RPMI7951 (cell line): ENCODE measurements at regions not wholly inside any gene's neighbourhood (a gene's known extent, or its start where the extent isn't known, plus 50 kb on each side); places are given as distances from the start of the nearest gene placed in this dataset.
"Not testable (repeated sequence)": the region's sequence is repeated elsewhere in the genome, so short reads cannot be mapped to it uniquely, and the experiment has no call there.

Experiments
- DNase-seq: peaks from one replicate; pipeline ENCODE4 v3.0.0-alpha.2; 2012; ENCODE audit warnings: low read depth

DNA sequence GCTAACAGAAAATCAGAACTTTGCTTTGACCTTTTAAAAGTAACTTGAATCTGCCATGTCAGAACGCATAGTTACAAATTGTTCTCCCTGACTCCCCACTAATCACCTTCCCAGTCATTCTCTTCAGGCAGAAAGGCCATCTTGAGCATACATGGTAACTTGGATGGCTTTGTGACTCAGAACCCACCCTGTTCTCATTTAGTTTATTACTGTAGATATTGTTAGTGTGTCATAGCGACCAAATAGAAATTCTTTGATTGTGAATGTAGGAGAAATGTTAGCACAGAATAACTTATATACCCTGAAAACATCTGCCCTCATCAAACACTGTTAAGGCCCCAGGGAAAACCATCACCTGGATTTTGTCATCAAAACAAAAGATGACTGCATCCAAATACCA lies 382.0 kb downstream of the MAGEB5 start:
- DNase-seq, result no peak

DNA sequence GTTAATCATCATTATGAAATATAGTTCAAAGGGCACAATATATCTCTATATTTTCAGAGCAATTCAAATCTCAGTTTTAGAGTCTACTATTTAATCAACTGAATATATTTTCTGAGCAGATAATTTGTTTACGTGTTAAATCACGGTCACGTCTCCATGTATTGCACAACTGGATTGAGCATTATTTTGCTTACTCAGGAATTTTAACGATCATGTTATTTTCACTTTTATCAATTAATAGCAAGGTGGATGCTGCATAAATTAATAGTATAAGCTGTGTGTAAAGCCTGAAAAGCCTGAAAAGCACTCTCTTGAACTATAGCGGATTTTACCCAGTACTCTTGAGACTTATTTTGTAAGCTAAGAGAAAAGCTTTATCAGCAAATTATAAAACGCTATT lies 374.9 kb downstream of the MAGEB5 start:
- DNase-seq, result no peak

DNA sequence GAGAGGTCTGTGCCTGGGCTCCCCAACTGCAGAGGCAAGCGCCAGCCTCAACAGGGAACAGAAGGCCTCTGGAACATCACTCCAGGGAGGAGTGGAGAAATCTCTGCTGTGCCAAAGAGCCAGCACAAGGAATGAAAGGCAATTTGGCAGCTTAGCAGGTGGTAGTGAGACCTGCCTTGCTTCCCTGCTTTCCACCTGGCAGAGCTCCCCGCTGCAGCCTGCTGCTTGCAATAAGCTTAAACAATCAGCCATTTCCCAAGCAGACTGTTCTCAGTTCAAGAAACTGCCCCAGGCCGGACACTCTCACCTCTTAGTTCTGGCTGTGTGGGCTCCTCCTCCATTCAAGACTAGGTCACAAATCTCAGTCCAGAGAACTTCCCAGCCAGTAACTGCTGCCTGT lies 370.6 kb downstream of the MAGEB5 start:
- DNase-seq, result no peak

DNA sequence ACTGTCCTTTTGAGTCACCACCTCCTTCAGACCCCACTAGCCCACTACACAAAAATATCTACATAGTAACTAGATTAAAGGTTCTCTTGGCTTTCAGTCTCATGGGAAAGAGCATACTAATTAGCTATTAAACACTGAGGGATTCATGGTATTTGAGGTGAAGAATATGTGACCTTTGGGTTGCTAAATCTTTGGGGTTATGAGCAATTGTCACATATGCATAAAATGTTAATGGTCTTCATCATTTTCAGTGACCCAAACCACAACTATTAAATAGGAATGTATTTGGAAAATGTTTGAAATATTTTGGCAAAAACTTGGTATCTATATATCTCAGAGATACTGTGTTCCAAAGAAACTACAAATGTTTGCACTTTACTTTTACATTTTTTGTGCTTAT lies 365.1 kb downstream of the MAGEB5 start:
- DNase-seq, result no peak

DNA sequence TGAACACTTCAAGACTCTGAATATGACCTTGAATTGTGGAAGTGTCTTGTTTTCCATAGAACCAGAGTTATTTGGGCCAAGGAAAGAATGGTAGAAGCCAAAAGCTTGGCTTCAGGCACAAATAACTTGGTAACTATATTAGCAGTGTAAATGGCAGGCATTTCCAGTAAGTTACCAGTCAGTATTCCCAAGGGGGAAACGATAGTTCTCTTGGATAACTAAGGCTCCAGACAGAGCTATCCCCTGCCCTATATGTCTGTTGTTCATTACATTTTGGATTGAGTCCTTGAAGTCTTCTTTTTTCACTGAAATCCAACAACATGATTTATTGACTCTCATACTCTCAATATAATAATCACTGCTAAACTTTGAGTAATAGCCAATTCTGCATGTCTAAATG lies 364.1 kb downstream of the MAGEB5 start:
- DNase-seq, result no peak

DNA sequence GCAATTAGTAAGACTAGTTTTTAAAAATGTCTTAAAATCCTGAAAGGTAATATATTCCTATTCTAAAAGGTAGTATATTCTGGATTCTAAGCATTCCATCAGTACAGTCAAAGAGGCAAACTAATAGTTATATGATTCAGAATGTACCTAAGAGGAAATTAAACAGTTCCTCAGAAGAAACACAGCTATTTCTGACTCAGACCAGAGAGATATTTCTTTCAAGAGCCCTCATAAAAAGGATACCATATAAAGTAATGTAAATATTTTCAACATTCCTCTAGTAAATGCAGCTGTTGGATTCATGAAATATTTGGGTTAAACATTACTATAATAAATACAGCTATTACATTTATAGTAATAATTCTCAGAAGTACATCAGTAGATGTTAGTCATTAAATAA lies 358.3 kb downstream of the MAGEB5 start:
- no peak for DNase-seq

DNA sequence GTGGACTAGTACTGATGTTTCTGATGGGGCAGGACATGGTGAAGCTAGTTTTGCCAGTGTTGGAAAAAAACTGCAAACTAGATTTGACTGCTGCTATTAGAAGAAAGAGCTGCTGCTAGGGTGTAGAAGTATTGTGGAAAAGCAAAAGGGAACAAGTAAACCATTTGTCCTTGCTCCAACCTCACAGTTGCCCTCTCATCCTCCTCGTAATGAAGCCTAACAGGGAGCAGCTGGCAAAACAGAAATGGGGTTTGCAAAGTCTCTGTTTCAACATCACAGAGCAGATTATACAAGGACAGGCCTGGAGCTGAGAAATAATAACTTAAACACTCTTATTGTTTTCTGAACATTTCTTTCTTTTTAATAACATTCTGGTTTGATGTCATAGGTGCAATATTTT lies 346.2 kb downstream of the MAGEB5 start:
- no peak for DNase-seq

DNA sequence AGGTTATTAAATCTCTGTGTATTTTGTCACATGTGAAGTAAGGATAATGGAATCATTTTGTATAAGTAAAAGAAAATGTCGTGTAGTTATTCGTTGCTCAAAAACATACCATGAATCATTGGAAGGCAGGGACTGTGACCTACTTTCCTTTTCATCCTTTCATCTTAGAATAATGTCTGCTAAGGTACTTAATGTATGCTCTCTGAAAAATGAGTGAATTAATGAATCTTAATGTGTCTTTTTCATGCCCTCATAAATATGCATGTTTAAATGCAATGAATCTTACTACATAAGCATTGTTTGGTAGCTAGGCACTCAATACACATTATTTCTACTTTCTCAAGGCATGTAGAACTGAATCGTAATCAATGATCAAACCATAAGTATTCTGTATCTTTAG lies 343.9 kb downstream of the MAGEB5 start:
- no peak for DNase-seq

DNA sequence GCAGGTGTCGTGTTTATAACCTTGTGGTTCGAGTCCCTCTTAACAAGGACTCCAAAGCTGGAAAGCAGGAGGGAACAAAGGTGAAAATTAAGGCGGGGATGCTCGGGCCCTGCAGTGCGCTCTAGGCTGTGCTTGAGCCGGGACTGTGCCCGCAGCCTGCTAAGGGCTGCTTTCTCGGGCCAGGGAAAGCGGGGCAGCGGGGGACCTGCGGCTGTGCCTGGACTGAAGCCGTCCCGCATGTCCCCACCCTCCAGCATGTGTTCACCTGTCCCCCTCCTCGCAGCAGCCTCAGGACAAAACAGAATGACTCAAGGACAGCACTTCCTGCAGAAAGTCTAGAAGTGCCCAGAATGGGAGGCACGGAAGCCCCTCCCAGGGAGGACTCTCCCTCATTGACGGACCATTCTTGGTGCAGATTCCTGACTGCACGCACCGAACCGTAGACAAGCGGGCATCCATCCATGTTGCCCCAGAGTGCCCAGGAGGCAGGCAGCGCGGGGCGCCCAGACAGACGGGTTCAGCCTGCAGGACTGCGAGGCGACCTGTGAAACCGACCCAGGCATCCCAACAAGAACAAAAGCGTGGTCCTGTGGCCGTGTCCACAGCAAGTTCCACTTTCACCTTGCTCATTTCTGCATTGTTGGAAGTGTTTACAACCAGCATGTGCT lies 342.9 kb downstream of the MAGEB5 start:
- DNase-seq, result no peak

DNA sequence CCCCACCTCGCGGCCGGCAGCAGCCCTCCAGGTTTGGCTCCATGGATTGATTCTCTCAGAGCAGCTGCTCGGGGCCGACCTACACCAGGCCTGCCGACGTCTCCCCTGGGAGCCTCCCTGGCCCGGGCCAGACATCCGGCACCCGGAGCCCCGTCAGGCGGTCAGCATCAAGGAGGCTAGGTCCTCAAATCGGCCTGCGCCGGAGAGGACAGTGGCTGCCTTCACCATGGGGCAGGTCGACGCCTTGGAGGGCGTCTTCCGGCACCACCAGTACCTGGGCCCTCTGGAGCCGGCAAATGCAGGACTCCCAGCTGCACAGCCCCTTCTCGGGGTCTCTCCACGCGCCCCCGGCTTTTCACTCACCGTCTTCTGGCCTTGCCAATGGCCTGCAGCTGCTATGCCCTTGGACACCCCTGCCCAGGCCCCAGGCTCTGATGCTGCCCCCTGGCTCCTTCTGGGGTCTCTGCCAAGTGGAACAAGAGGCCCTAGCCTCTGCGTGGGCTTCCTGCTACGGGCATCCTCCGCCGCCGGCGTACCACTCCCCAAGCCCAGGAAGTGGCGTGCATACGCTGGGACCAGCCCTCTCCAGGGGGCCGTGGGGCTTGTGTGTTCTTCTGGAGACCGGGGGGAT lies 341.8 kb downstream of the MAGEB5 start:
- no peak for DNase-seq

DNA sequence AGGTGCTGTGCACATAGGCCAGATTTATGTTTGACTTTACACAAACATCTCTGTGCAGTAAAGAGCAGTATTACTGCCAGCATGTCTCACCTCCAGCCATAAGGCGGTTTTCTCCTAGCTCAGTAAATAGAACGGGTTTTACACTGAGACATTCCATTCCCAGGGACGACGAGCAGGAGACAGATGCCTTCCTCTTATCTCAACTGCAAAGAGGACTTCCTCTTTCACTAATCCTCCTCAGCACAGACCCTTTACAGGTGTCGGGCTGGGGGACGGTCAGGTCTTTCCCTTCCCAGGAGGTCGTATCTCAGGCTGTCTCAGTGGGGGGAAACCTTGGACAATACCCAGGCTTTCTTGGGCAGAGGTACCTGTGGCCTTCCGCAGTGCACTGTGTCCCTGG lies 309.8 kb downstream of the MAGEB5 start:
- DNase-seq, result not testable (repeated sequence)

DNA sequence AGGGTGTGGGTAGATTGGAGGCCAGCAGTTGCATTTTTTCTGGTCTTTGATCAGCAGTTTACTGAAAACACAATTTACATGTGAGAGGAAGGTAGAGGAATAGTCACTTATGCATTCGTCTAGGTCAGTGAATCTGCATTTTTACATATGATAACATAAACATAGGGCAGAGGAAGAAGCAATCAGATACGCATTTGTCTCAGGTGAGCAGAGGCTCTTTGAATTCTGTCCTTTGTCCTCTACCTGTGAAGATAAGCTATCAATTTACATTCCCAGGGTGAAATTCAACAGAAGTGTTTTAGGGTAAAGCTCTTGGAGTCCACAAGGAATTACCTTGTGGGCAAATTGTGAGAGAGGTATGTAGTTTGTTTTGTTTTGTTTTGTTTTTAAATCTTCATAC lies 306.5 kb downstream of the MAGEB5 start:
- no peak for DNase-seq

DNA sequence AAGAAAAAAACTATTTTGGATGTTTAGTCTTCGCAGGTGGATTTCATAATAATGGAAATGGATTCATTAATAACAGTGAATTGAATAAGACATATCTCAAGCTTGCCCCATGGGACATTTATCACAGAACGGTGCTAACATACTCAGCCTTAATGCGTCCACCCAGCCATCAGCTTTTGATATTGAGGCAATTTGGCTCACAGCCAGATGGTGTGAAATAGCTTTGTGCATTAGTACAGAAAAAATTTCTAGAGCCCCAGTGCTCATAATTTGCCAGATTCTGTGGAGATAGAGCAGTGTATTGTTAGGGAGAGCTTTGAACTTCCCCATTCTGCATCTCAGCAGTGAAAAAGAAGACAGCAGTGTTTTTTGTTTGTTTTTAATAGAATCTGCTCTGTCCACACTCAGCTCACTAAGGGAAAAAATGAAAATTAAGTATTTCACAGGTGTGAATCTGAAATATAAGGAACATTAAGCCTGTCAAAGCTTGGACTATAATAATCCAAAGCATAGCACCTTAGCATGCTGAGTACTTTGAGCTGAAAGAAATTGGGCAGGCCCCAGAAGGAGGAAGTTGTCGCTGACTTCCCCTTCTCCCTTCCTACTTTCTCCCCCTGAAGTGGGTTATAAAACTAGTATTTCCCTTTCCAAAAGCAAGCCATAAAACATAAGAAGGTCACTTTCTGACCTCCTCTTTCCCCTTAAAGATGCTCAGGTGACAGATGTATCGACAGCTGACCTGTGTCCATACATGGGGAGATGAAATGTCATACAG lies 295.8 kb downstream of the MAGEB5 start:
- no peak for DNase-seq

DNA sequence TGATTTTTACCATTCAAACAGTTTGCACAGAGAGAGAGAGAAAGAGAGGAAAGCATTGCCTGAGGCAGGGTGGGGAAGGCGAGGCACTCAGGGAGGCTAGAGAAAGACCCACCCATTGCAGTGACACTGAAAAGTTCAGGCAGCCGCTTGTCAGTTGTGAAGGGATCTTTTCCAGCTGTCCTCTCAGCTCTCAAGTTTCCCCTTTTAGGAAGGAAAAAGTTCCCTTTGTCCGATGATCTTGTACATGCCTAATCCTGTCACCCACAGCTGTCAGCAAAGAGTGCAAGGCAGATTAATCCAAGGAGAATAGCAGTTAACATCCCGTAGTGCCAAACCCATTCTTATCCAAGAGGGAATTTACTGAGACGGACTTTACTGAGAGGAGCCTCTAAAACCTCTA lies 255.0 kb downstream of the MAGEB5 start:
- no peak for DNase-seq

DNA sequence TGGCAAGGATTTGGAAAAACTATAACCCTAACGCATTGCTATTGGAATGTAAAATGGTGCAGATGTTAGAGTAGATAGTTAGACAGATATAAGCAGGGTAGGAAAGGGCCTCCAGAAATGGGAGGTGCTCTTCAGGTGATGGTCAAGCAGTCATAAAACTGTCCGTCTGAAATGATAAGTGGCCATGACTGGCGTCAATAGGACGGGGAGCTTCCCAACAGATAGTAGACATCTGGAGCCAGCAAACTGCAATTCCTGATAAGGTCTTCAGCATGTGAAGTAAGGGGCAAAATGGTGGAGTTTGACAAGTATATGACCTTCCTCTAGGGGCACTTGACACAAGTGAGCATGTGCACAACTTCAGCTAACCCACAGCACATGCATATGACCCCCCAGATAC lies 250.4 kb downstream of the MAGEB5 start:
- DNase-seq, result no peak

DNA sequence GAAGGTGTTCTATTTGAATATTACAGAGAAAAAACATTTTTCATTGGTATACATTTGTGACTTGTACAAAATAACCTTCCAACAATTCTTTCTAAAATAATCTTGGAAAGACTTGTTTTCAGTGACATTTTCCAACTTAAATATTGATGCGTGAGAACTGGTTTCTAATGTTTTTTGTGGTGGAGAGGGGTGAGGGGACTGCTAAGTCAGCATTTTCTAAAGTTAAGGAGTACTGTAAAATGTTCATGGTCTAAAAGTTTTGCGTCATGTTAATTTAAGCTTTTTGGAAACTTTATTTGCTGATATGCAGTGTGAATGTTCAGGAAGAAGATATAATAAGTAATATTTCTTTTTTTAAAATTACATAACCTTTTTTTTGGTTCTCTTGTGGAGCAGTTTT lies 229.3 kb downstream of the MAGEB5 start:
- DNase-seq, result no peak

DNA sequence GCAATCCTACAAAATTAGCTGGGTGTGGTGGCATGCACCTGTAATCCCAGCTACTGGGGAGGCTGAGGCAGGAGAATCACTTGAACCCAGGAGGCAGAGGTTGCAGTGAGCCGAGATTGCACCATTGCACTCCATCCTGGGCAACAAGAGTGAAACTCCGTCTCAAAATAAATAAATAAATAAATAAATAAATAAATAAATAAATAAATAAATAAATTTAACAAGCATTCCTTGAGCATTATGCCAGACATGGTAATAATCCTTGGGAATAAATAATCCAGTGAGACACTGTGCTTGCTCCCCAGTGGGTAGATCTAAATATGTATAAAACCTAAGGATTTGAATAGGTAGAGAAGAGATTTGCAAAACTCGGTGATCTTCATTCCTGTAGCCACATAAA lies 228.4 kb downstream of the MAGEB5 start:
- not testable (repeated sequence) for DNase-seq

DNA sequence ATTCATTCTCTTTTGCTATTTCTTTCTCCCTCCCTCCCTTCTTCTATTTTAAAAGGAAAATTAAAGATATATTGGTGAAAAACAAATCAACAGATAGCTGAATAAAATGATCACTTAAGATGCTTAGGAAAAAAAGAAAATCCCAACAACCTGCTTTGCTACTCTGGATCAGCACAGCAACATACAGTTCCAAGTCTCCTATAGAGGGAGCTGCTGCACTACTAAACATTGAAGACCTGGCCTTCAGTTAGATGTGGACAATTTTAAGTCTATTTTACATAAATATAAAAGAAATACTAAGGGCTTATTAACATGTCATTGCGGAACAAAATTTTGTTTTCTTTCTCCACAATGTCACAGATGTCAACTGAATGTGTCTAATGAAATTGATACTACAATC lies 226.4 kb downstream of the MAGEB5 start:
- no peak for DNase-seq

DNA sequence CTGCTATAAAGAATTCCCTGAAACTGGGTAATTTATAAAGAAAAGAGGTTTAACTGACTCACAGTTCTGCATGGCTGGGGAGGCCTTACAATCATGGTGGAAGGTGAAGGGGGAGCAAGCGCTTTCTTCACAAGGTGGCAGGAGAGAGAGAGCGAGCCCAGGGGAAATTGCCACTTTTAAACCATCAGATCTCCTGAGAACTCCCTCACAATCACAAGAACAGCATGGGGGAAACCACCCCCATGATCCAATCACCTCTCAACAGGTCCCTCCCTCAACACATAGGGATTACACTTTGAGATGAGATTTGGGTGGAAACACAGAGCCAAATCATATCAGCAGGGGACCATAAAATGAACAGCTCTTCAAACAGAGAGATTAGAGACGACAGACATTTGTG lies 198.6 kb downstream of the MAGEB5 start:
- DNase-seq, result no peak

DNA sequence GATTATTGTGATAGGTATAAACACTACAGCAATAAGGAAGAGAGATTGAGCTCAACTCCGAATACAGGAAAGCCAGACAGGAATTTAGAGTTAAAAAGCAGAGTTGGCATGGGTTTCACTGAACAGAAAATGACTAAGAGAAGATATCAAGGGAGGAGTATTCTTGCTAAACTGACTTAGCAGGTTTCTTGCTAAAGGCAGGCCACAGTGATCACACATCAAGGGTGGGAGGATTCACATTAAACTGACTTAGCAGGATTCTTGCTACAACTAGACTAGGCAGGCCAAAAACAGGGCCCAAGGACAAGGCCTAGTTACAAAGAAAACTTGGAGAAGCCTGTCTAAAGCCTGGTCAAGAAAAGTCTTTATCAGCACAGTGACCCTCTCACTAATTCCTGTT lies 195.1 kb downstream of the MAGEB5 start:
- no peak for DNase-seq

DNA sequence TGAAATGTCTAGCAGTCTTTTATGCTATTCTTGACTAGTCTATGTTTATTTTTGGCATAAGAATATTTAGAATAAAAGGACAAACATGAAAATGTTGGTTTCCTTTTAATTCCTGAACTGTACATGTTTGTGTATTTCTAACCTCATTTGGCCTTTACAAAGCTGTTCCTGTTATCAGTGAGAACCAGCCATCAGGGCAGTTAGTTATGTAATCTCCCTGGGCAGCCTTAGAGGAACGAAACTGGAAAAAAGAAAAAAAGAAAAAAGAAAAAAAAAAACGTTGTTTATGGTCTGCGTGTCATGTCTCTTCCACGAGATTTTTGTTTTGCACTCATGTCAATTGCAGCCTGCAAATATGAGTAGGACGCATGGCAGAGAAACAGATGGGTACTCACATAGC lies 193.7 kb downstream of the MAGEB5 start:
- no peak for DNase-seq

DNA sequence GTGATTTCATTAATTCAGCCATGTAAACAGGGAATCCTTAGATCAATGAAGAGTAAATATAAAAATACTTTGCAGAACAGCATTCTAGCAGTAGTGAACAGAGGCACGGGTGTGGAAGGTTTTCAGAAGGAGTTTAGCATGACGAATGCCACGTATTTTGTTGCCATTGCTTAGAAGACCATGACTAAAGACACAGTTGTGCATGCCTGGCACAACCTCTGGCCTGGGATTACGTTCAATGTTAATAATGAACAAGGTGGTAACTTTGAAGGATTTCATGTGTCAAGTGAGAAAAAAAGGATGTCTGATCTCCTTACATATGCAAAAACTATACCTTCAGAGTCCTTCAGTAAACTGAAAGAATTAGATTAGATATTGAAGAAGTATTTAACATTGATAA lies 171.9 kb downstream of the MAGEB5 start:
- DNase-seq, result no peak

DNA sequence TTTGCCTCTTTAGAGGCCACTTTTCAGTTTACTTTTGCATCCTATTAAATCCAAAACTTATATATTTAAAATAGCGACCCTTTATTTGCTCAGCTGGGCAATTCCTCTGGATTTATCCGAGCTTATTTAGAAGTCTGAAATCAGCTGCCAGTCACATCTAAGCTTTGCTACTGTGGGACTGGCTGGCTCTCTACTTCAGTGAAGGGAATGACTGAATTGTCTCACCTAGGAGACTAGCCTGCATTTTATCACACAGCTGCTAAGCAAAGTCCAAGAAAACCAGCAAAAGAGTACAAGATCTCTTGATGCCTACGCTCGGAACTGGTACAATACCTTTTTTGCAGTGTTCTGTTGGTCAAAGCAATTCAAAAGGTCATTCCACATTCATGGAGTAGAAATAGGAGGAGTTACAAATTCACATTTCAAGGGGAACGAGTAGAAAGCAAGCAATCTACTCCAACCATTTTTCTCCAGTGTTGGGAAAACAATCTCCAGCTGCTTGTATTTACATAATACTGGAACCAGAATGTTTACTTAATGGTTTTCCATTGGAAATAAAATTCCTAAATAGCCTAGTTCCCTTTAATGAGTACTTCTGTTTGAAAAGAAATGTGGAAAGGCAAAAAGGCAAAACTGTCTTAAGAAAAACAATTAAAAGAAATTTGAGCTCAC lies 160.2 kb downstream of the MAGEB5 start:
- DNase-seq, result no peak
